Keratinocyte (primary cell): ENCODE measurements at regions not wholly inside any gene's neighbourhood (a gene's known extent, or its start where the extent isn't known, plus 50 kb on each side); places are given as distances from the start of the nearest gene placed in this dataset.

Source experiments
- DNase-seq: peaks from one replicate; pipeline ENCODE4 v3.0.0-alpha.2; 2011; ENCODE audit warnings: low read depth, missing footprints, low spot score
- FAIRE-seq: peaks from 2 replicates; lab custom pipeline; 2011; peaks lifted over from hg19 to GRCh38; lab: Jason Lieb, UNC
- H2AFZ ChIP-seq: 2 replicates; pipeline ENCODE4 v1.6.0; 2012; ENCODE audit warnings: low read length, control low read depth, inconsistent platforms; ENCODE audit not compliant: control insufficient read depth
- H3K27ac ChIP-seq: 2 replicates; pipeline ENCODE4 v1.5.1; 2011; ENCODE audit warnings: low read length; ENCODE audit not compliant: control insufficient read depth, insufficient read depth
- H3K27me3 ChIP-seq: 3 replicates; pipeline ENCODE4 v1.6.0; 2011; ENCODE audit warnings: low read length; ENCODE audit not compliant: control insufficient read depth, insufficient read depth; ENCODE audit errors: extremely low read depth
- H3K36me3 ChIP-seq, 2 experiments: 2 replicates in 1 of 2; 3 replicates in 1 of 2; pipeline ENCODE4 v1.5.1; 2011; ENCODE audit warnings: low read length in 2 of 2, mild to moderate bottlenecking in 1 of 2; ENCODE audit not compliant: control insufficient read depth in 2 of 2, insufficient read depth in 2 of 2; ENCODE audit errors: extremely low read depth in 1 of 2
- H3K4me1 ChIP-seq: 3 replicates; pipeline ENCODE4 v1.5.1; 2011; ENCODE audit warnings: low read length; ENCODE audit not compliant: control insufficient read depth, insufficient read depth; ENCODE audit errors: extremely low read depth
- H3K4me2 ChIP-seq: 3 replicates; pipeline ENCODE4 v1.6.0; 2011; ENCODE audit warnings: low read depth, low read length; ENCODE audit not compliant: control insufficient read depth, insufficient read depth; ENCODE audit errors: extremely low read depth
- H3K4me3 ChIP-seq, 3 experiments: fragments of 200-600 bp in 1 of 3; sonication (generic) in 1 of 3; 2 replicates in 2 of 3; 3 replicates in 1 of 3; pipeline ENCODE4 v1.5.1; 2011 to 2016; ENCODE audit warnings: low read length in 3 of 3, mild to moderate bottlenecking in 3 of 3, control low read depth in 2 of 3, inconsistent platforms in 1 of 3, low read depth in 1 of 3, mixed read lengths in 1 of 3, mixed run types in 1 of 3, moderate library complexity in 1 of 3; ENCODE audit not compliant: control insufficient read depth in 2 of 3, insufficient read depth in 2 of 3; ENCODE audit errors: extremely low read depth in 1 of 3
- H3K79me2 ChIP-seq: 2 replicates; pipeline ENCODE4 v1.6.0; 2012; ENCODE audit warnings: low read length; ENCODE audit not compliant: control insufficient read depth, insufficient read depth
- H3K9ac ChIP-seq: 3 replicates; pipeline ENCODE4 v1.6.0; 2011; ENCODE audit warnings: low read length; ENCODE audit not compliant: control insufficient read depth, insufficient read depth; ENCODE audit errors: extremely low read depth
- H3K9me1 ChIP-seq: 3 replicates; pipeline ENCODE4 v1.6.0; 2011; ENCODE audit warnings: low read length; ENCODE audit not compliant: control insufficient read depth, insufficient read depth; ENCODE audit errors: extremely low read depth
- H3K9me3 ChIP-seq: 2 replicates; pipeline ENCODE4 v1.5.1; 2012; ENCODE audit warnings: low read depth, low read length; ENCODE audit not compliant: control insufficient read depth
- H4K20me1 ChIP-seq: 3 replicates; pipeline ENCODE4 v1.6.0; 2011; ENCODE audit warnings: low read length; ENCODE audit not compliant: control insufficient read depth, insufficient read depth; ENCODE audit errors: extremely low read depth
- CTCF ChIP-seq, 3 experiments: IDR thresholded peaks in 1 of 3; conservative IDR thresholded peaks in 1 of 3; optimal IDR thresholded peaks in 1 of 3; 2 replicates in 2 of 3; 3 replicates in 1 of 3; pipeline versions ENCODE3 to v1.5.1; 2011; ENCODE audit warnings: low read length in 3 of 3, mild to moderate bottlenecking in 3 of 3, moderate library complexity in 2 of 3, control low read depth in 1 of 3, inconsistent platforms in 1 of 3; ENCODE audit not compliant: insufficient read depth in 2 of 3; ENCODE audit errors: extremely low read depth in 1 of 3
- EZH2 ChIP-seq: IDR thresholded peaks from one replicate; pipeline ENCODE4 v1.6.1; 2012; ENCODE audit warnings: inconsistent platforms, mild to moderate bottlenecking, low read length, moderate library complexity
- dilution Hi-C: fragments of 300-500 bp; cut with MboI; formaldehyde crosslinking; loops from one replicate; pipeline ENCODE4 v1.7.0; 2020; ENCODE audit warnings: low sequenced_read_pairs; ENCODE audit not compliant: extremely low pct_ligation_motif_present

GRCh38 chr11:19599681-19600080 is 113.0 kb upstream of the NAV2 start:
- H3K79me2 ChIP-seq = no peaks in the 10 kb centered on the region
- no peak overlapping the region for H3K9ac ChIP-seq
- FAIRE-seq (no peak), DNase-seq (no peak)
- H3K9me3 ChIP-seq = no peaks in the 10 kb centered on the region
- no peaks in the 10 kb centered on the region for H3K9me1 ChIP-seq
- H3K27me3 ChIP-seq = peaks cover 4% of the 10 kb centered on the region
- dilution Hi-C loops = no loop called here
- H3K4me2 ChIP-seq = no peak overlapping the region
- H3K4me1 ChIP-seq = no peaks in the 10 kb centered on the region
- no peak for TF ChIP-seq CTCF (optimal IDR thresholded peaks at IDR 0.05 in 1 of 3, IDR thresholded peaks at IDR 0.05 in 1 of 3, conservative IDR thresholded peaks at IDR 0.05 in 1 of 3; ENCODE audit: extremely low read depth in 1 of 3, insufficient read depth in 2 of 3, low read length in 3 of 3)
- no peak for TF ChIP-seq EZH2
- no peak overlapping the region for H2AFZ ChIP-seq
- no peaks in the 10 kb centered on the region for H4K20me1 ChIP-seq
- H3K4me3 ChIP-seq = no peak overlapping the region
- no peaks in the 10 kb centered on the region for H3K36me3 ChIP-seq
- H3K27ac ChIP-seq = no peak overlapping the region

GRCh38 chr11:19598876-19599486 is 113.7 kb upstream of the NAV2 start:
- no peaks in the 10 kb centered on the region for H3K9me1 ChIP-seq
- FAIRE-seq = no peak
- no peak overlapping the region for H3K9ac ChIP-seq
- TF ChIP-seq CTCF (optimal IDR thresholded peaks at IDR 0.05 in 1 of 3, IDR thresholded peaks at IDR 0.05 in 1 of 3, conservative IDR thresholded peaks at IDR 0.05 in 1 of 3; ENCODE audit: extremely low read depth in 1 of 3, insufficient read depth in 2 of 3, low read length in 3 of 3) = no peak
- TF ChIP-seq EZH2 = no peak
- no peaks in the 10 kb centered on the region for H3K4me1 ChIP-seq
- no peaks in the 10 kb centered on the region for H3K79me2 ChIP-seq
- no peak overlapping the region for H3K27ac ChIP-seq
- no peak for DNase-seq
- no peak overlapping the region for H3K4me2 ChIP-seq
- no peak overlapping the region for H2AFZ ChIP-seq
- H3K27me3 ChIP-seq = peaks cover 4% of the 10 kb centered on the region
- no peaks in the 10 kb centered on the region for H4K20me1 ChIP-seq
- dilution Hi-C loops = no loop called here
- H3K9me3 ChIP-seq = no peaks in the 10 kb centered on the region
- no peaks in the 10 kb centered on the region for H3K36me3 ChIP-seq
- H3K4me3 ChIP-seq = no peak overlapping the region
